HCT116 (cell line): ENCODE measurements at regions not wholly inside any gene's neighbourhood (a gene's known extent, or its start where the extent isn't known, plus 50 kb on each side); places are given as distances from the start of the nearest gene placed in this dataset.

ENCODE experiments used
- ATAC-seq: fragments of 200-7000 bp; cut with Tn5 transposase; 2 replicates; pipeline ENCODE4 v1.9.1; 2020; ENCODE audit warnings: mild to moderate bottlenecking, moderate library complexity
- BruUV-seq: library from RNA; stranded (reverse); fragments of 400-500 nt; replicated peaks from 2 replicates; lab custom pipeline; 2021; lab: Mats Ljungman, UMichigan
- CTCF ChIA-PET: fragments of 300-600 bp; sonication (Branson Sonifier 250); formaldehyde crosslinking; loops from one replicate; lab custom pipeline; 2021; ENCODE audit warnings: antibody characterized with exemption; lab: Charles Lee
- POLR2A ChIA-PET: fragments of 300-600, 350-600 bp; sonication (Branson Sonifier 250); formaldehyde crosslinking; loops from one replicate; lab custom pipeline; 2021; ENCODE audit warnings: antibody characterized with exemption; lab: Charles Lee
- RAD21 ChIA-PET, 2 experiments: fragments of 300-600 bp; sonication (Branson Sonifier 250); formaldehyde crosslinking; loops; one replicate each; lab custom pipeline; 2023; ENCODE audit warnings: low total read pairs in 2 of 2; ENCODE audit not compliant: uncharacterized antibody in 2 of 2, unreplicated experiment in 2 of 2, low non-redundant PET in 1 of 2; lab: Charles Lee
- DNase-seq: peaks from one replicate; pipeline ENCODE4 v3.0.0-alpha.2; 2010; ENCODE audit warnings: low read depth, low spot score
- H2AFZ ChIP-seq: fragments of 200-600 bp; shearing (Covaris generic), sonication (generic); 2 replicates; pipeline ENCODE4 v1.6.1; 2017; ENCODE audit warnings: low read depth, mixed run types, mixed read lengths, antibody characterized with exemption, low read length; ENCODE audit not compliant: poor library complexity, severe bottlenecking
- H3K27ac ChIP-seq: 2 replicates; pipeline ENCODE4 v1.5.1; 2012; ENCODE audit warnings: low read depth, low read length
- H3K27me3 ChIP-seq: fragments of 200-600 bp; sonication (generic); 2 replicates; pipeline ENCODE4 v1.6.1; 2016; ENCODE audit warnings: mixed run types, low read length, mixed read lengths; ENCODE audit not compliant: insufficient read depth
- H3K36me3 ChIP-seq, 2 experiments: fragments of 200-500 bp in 1 of 2; fragments of 200-600 bp in 1 of 2; sonication (Bioruptor generic) in 1 of 2; sonication (generic) in 1 of 2; 2 replicates each; pipeline versions ENCODE4 v1.5.1 to v1.6.1; 2014 to 2016; ENCODE audit warnings: low read length in 2 of 2, inconsistent platforms in 1 of 2, mixed read lengths in 1 of 2, mixed run types in 1 of 2; ENCODE audit not compliant: insufficient read depth in 2 of 2, control insufficient read depth in 1 of 2
- H3K4me1 ChIP-seq, 2 experiments: fragments of 200-600 bp in 1 of 2; sonication (generic) in 1 of 2; 2 replicates each; pipeline versions ENCODE4 v1.5.1 to v1.6.1; 2012 to 2017; ENCODE audit warnings: low read length in 2 of 2, inconsistent platforms in 1 of 2, mild to moderate bottlenecking in 1 of 2, mixed read lengths in 1 of 2, mixed run types in 1 of 2, moderate library complexity in 1 of 2; ENCODE audit not compliant: insufficient read depth in 2 of 2, control insufficient read depth in 1 of 2
- H3K4me2 ChIP-seq: fragments of 200-600 bp; sonication (generic); 2 replicates; pipeline ENCODE4 v1.6.1; 2017; ENCODE audit warnings: mixed run types, low read length, mixed read lengths
- H3K4me3 ChIP-seq, 2 experiments: fragments of 200-600 bp in 1 of 2; sonication (generic) in 1 of 2; replicated peaks in 1 of 2; 2 replicates each; pipeline ENCODE4 v1.5.1; 2011 to 2016; ENCODE audit warnings: low read length in 2 of 2, control low read depth in 1 of 2, low read depth in 1 of 2, mild to moderate bottlenecking in 1 of 2, mixed read lengths in 1 of 2, mixed run types in 1 of 2
- H3K79me2 ChIP-seq: fragments of 200-600 bp; sonication (generic); 2 replicates; pipeline ENCODE4 v1.6.1; 2017; ENCODE audit warnings: mild to moderate bottlenecking, mixed run types, low read length, moderate library complexity, mixed read lengths; ENCODE audit not compliant: insufficient read depth
- H3K9ac ChIP-seq: fragments of 200-600 bp; sonication (generic); 2 replicates; pipeline ENCODE4 v1.6.1; 2016; ENCODE audit warnings: low read length, mixed read lengths
- H3K9me2 ChIP-seq: fragments of 200-600 bp; sonication (generic), shearing (Covaris generic); 2 replicates; pipeline ENCODE4 v1.6.1; 2017; ENCODE audit warnings: mixed run types, mild to moderate bottlenecking, moderate library complexity; ENCODE audit not compliant: insufficient read depth
- H3K9me3 ChIP-seq, 2 experiments: fragments of 200-500 bp in 1 of 2; fragments of 200-600 bp in 1 of 2; sonication (Bioruptor generic) in 1 of 2; sonication (generic) in 1 of 2; 2 replicates each; pipeline ENCODE4 v1.6.1; 2014 to 2017; ENCODE audit warnings: low read length in 2 of 2, mixed read lengths in 2 of 2, inconsistent platforms in 1 of 2, low read depth in 1 of 2, mild to moderate bottlenecking in 1 of 2, mixed run types in 1 of 2, moderate library complexity in 1 of 2; ENCODE audit not compliant: control insufficient read depth in 1 of 2, insufficient read depth in 1 of 2
- H4K20me1 ChIP-seq: fragments of 200-600 bp; sonication (generic), shearing (Covaris generic); 2 replicates; pipeline ENCODE4 v1.6.1; 2017; ENCODE audit warnings: mixed run types, mild to moderate bottlenecking, moderate library complexity; ENCODE audit not compliant: insufficient read depth
- EGR1 ChIP-seq: IDR thresholded peaks from 2 replicates; pipeline ENCODE4 v1.6.1; 2012; ENCODE audit warnings: low read depth
- ELF1 ChIP-seq: IDR thresholded peaks from 2 replicates; pipeline ENCODE4 v1.6.1; 2012; ENCODE audit warnings: low read depth, borderline replicate concordance
- EZH2 ChIP-seq: fragments of 200-600 bp; sonication (generic); IDR thresholded peaks from 2 replicates; pipeline ENCODE4 v1.6.1; 2017; ENCODE audit warnings: antibody characterized with exemption, mixed run types
- EZH2phosphoT487 ChIP-seq: fragments of 200-600 bp; IDR thresholded peaks from 2 replicates; pipeline ENCODE4 v1.6.1; 2018; ENCODE audit warnings: antibody characterized with exemption, borderline replicate concordance
- FOSL1 ChIP-seq: IDR thresholded peaks from 2 replicates; pipeline ENCODE4 v1.6.1; 2012; ENCODE audit warnings: low read depth
- JUND ChIP-seq: IDR thresholded peaks from 2 replicates; pipeline ENCODE4 v1.6.1; 2012
- RAD21 ChIP-seq: IDR thresholded peaks from 2 replicates; pipeline ENCODE4 v1.6.1; 2012; ENCODE audit warnings: low read depth, mild to moderate bottlenecking
- SP1 ChIP-seq: IDR thresholded peaks from 2 replicates; pipeline ENCODE4 v1.6.1; 2012; ENCODE audit warnings: low read depth
- TCF7L2 ChIP-seq: IDR thresholded peaks from 2 replicates; pipeline ENCODE4 v1.7.0; 2011; ENCODE audit warnings: borderline replicate concordance, inconsistent platforms; ENCODE audit not compliant: insufficient read depth, insufficient read length; ENCODE audit errors: extremely low read depth
- YY1 ChIP-seq: IDR thresholded peaks from 2 replicates; pipeline ENCODE4 v1.6.1; 2011; ENCODE audit warnings: low read length, low read depth, moderate library complexity, mild to moderate bottlenecking; ENCODE audit not compliant: insufficient replicate concordance; ENCODE audit errors: extremely low read depth
- ZFX ChIP-seq: fragments of 450-650 bp; IDR thresholded peaks from 2 replicates; pipeline ENCODE4 v1.6.1; 2017
- intact Hi-C: fragments of 100-400 bp; cut with micrococcal nuclease; formaldehyde crosslinking; loops from 2 replicates; pipeline ENCODE4 v1.10.0; 2022
- TF ChIP-seq, protein P1 (sequence below): IDR thresholded peaks from 2 replicates; pipeline ENCODE4 v1.6.1; 2012
- TF ChIP-seq, protein P2 (sequence below): IDR thresholded peaks from 2 replicates; pipeline ENCODE4 v1.6.1; 2012; ENCODE audit warnings: low read depth
- TF ChIP-seq, protein P3 (sequence below): IDR thresholded peaks from 2 replicates; pipeline ENCODE4 v1.6.1; 2011; ENCODE audit warnings: mild to moderate bottlenecking, low read length, moderate library complexity; ENCODE audit not compliant: insufficient replicate concordance; ENCODE audit errors: extremely low read depth
- TF ChIP-seq, protein P4 (sequence below): IDR thresholded peaks from 2 replicates; pipeline ENCODE4 v1.6.1; 2012

DNA sequence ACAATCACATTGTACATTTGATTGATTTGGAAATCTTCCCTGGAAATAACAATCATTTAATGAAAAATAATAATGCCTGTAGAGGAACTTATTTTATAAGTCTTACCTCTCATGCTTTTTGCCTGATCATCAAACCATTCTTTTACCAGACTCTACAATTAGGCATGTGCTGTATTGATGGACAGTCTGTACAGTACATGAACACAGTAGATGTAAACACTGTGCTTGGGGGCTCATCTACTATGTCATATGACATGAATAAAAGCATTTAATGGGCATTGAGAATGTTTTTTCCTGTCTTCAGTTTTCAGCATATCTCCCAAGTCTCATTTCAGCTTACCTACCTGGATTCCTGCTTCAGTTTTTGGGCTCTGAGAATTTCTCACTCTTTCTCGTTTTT lies 1070.9 kb downstream of the STIM2 start:
- DNase-seq (no peak), ATAC-seq (no peak)
- ChIA-PET POLR2A (no interaction called here), RAD21 (no interaction called here), CTCF (no interaction called here)
- BruUV-seq = no TSS peak
- Histone ChIP-seq H4K20me1 (no peaks in the 10 kb centered on the region), H3K4me1 (no peaks in the 10 kb centered on the region), H3K9me2 (no peaks in the 10 kb centered on the region; the same call in 1 of the 2 replicates), H3K79me2 (no peaks in the 10 kb centered on the region), H3K4me2 (no peak overlapping the region), H3K9me3 (no peaks in the 10 kb centered on the region), H3K4me3 (no peak overlapping the region), H3K36me3 (no peaks in the 10 kb centered on the region), H2AFZ (no peak overlapping the region), H3K9ac (no peak overlapping the region), H3K27ac (no peak overlapping the region), H3K27me3 (no peaks in the 10 kb centered on the region)
- TF ChIP-seq EGR1 (no peak), RAD21 (no peak), TCF7L2 (no peak), ZFX (no peak), FOSL1 (no peak), EZH2 (no peak), SP1 (no peak), YY1 (no peak), EZH2phosphoT487 (no peak), ELF1 (no peak), JUND (no peak)
- TF ChIP-seq, protein P1, sequence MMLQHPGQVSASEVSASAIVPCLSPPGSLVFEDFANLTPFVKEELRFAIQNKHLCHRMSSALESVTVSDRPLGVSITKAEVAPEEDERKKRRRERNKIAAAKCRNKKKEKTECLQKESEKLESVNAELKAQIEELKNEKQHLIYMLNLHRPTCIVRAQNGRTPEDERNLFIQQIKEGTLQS = no peak
- TF ChIP-seq, protein P2, sequence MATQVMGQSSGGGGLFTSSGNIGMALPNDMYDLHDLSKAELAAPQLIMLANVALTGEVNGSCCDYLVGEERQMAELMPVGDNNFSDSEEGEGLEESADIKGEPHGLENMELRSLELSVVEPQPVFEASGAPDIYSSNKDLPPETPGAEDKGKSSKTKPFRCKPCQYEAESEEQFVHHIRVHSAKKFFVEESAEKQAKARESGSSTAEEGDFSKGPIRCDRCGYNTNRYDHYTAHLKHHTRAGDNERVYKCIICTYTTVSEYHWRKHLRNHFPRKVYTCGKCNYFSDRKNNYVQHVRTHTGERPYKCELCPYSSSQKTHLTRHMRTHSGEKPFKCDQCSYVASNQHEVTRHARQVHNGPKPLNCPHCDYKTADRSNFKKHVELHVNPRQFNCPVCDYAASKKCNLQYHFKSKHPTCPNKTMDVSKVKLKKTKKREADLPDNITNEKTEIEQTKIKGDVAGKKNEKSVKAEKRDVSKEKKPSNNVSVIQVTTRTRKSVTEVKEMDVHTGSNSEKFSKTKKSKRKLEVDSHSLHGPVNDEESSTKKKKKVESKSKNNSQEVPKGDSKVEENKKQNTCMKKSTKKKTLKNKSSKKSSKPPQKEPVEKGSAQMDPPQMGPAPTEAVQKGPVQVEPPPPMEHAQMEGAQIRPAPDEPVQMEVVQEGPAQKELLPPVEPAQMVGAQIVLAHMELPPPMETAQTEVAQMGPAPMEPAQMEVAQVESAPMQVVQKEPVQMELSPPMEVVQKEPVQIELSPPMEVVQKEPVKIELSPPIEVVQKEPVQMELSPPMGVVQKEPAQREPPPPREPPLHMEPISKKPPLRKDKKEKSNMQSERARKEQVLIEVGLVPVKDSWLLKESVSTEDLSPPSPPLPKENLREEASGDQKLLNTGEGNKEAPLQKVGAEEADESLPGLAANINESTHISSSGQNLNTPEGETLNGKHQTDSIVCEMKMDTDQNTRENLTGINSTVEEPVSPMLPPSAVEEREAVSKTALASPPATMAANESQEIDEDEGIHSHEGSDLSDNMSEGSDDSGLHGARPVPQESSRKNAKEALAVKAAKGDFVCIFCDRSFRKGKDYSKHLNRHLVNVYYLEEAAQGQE = no peak
- TF ChIP-seq, protein P3, sequence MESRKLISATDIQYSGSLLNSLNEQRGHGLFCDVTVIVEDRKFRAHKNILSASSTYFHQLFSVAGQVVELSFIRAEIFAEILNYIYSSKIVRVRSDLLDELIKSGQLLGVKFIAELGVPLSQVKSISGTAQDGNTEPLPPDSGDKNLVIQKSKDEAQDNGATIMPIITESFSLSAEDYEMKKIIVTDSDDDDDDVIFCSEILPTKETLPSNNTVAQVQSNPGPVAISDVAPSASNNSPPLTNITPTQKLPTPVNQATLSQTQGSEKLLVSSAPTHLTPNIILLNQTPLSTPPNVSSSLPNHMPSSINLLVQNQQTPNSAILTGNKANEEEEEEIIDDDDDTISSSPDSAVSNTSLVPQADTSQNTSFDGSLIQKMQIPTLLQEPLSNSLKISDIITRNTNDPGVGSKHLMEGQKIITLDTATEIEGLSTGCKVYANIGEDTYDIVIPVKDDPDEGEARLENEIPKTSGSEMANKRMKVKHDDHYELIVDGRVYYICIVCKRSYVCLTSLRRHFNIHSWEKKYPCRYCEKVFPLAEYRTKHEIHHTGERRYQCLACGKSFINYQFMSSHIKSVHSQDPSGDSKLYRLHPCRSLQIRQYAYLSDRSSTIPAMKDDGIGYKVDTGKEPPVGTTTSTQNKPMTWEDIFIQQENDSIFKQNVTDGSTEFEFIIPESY = no peak
- TF ChIP-seq, protein P4, sequence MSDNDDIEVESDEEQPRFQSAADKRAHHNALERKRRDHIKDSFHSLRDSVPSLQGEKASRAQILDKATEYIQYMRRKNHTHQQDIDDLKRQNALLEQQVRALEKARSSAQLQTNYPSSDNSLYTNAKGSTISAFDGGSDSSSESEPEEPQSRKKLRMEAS = no peak
- intact Hi-C loops = no loop called here
